ENCODE measurements at regions not wholly inside any gene's neighbourhood (a gene's known extent, or its start where the extent isn't known, plus 50 kb on each side); places are given as distances from the start of the nearest gene placed in this dataset.

DNA sequence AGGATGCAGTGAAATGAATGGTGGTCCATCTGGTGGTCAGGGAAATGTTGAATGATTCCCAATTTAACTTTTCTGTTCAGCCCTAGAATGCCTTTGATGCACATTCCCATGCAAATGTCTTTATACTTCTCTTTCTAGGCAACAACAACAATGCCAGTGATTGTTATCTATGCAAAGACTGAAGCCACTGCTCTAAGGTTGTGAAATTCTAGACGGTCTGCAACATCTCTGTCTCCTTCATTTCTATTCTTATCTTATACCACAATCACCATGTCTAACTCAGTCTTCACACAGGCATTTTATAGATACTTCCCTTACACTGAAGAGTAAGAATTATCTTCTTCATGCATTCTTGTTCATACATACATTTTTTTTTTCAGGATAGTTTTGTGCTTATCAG lies 84.5 kb downstream of the HPGD start:
- H3K23me2 ChIP-seq (ENCODE audit: insufficient read length, low read depth, low read length, poor library complexity, severe bottlenecking): no peaks in the 10 kb centered on the region
- H2AK5ac ChIP-seq (ENCODE audit: insufficient read length, low read length): no peak overlapping the region
- H3T11ph ChIP-seq (ENCODE audit: low read length): no peak overlapping the region
- no peak overlapping the region for H3K56ac ChIP-seq (ENCODE audit: insufficient read length, low read depth, low read length)
- no peak overlapping the region for H2AFZ ChIP-seq (ENCODE audit: low read length)
- no peak overlapping the region for H3K18ac ChIP-seq (ENCODE audit: insufficient read length, low read depth, low read length)
- H3K4ac ChIP-seq (ENCODE audit: low read depth, low read length): no peak overlapping the region
- H3K9ac ChIP-seq (ENCODE audit: extremely low read depth, insufficient read length, low read length): no peak overlapping the region
- no peaks in the 10 kb centered on the region for H3K79me2 ChIP-seq (ENCODE audit: insufficient read depth, low read length)
- H3K4me1 ChIP-seq (ENCODE audit: insufficient read depth, low read length): peaks cover 4% of the 10 kb centered on the region; the same call in 1 of the 2 replicates
- H3K79me1 ChIP-seq (ENCODE audit: insufficient read depth, low read depth, low read length, poor library complexity, severe bottlenecking): no peaks in the 10 kb centered on the region
- no peak overlapping the region for H4K91ac ChIP-seq (ENCODE audit: insufficient read length, low read depth, low read length)
- no peaks in the 10 kb centered on the region for H3K9me3 ChIP-seq (ENCODE audit: control insufficient read depth, low read depth, low read length)
- H2BK20ac ChIP-seq (ENCODE audit: low read depth, low read length, poor library complexity, severe bottlenecking): no peak overlapping the region
- H3K9me3 Mint-ChIP-seq: peaks cover 4 to 10% of the 10 kb centered on the region in 2 experiments; a peak in 4 of 5 replicates
- no peak overlapping the region for H2BK120ac ChIP-seq (ENCODE audit: low read depth, low read length, poor library complexity, severe bottlenecking)
- H4K20me1 ChIP-seq (ENCODE audit: control insufficient read depth, insufficient read depth, insufficient read length): no peaks in the 10 kb centered on the region
- no peaks in the 10 kb centered on the region for H3K27me3 ChIP-seq (ENCODE audit: insufficient read depth, low read length)
- TF ChIP-seq, protein P1, sequence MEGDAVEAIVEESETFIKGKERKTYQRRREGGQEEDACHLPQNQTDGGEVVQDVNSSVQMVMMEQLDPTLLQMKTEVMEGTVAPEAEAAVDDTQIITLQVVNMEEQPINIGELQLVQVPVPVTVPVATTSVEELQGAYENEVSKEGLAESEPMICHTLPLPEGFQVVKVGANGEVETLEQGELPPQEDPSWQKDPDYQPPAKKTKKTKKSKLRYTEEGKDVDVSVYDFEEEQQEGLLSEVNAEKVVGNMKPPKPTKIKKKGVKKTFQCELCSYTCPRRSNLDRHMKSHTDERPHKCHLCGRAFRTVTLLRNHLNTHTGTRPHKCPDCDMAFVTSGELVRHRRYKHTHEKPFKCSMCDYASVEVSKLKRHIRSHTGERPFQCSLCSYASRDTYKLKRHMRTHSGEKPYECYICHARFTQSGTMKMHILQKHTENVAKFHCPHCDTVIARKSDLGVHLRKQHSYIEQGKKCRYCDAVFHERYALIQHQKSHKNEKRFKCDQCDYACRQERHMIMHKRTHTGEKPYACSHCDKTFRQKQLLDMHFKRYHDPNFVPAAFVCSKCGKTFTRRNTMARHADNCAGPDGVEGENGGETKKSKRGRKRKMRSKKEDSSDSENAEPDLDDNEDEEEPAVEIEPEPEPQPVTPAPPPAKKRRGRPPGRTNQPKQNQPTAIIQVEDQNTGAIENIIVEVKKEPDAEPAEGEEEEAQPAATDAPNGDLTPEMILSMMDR (conservative IDR thresholded peaks at IDR 0.05): no peak
- no peak overlapping the region for H2BK12ac ChIP-seq (ENCODE audit: insufficient read length, low read depth, low read length)
- H3K4me2 ChIP-seq (ENCODE audit: insufficient read depth, insufficient read length, low read length): no peak overlapping the region
- H3K4me1 Mint-ChIP-seq: peaks cover 17 to 20% of the 10 kb centered on the region in 2 experiments
- H3K14ac ChIP-seq (ENCODE audit: insufficient read depth, low read length): no peak overlapping the region
- no peak overlapping the region for H2BK15ac ChIP-seq (ENCODE audit: low read depth, low read length)
- no peak for DNase-seq
- peaks cover 2% of the 10 kb centered on the region; the same call in 1 of the 2 replicates for H3K27me3 Mint-ChIP-seq (ENCODE audit: low read depth)
- WGBS (ENCODE audit: extremely low coverage, insufficient read length, low lambda C conversion rate): no CpG with 5 or more reads among the region's 1 CpG
- no peak overlapping the region for H4K8ac ChIP-seq (replicated peaks; ENCODE audit: insufficient read length, low read depth, low read length)
- H3K27ac ChIP-seq (ENCODE audit: insufficient read length, low read depth, low read length): no peak overlapping the region
- H3K36me3 Mint-ChIP-seq (ENCODE audit: insufficient read depth in 1 of 3, low read depth in 3 of 3): peaks cover 0 to 21% (median 18%) of the 10 kb centered on the region in 3 experiments; a peak in 5 of 7 replicates
- H4K5ac ChIP-seq (ENCODE audit: insufficient read length, low read depth, low read length): no peak overlapping the region
- no peak overlapping the region for H3K23ac ChIP-seq (ENCODE audit: insufficient read length, low read depth, low read length)
- H3K4me3 Mint-ChIP-seq: no peak overlapping the region
- H2BK5ac ChIP-seq (ENCODE audit: insufficient read length, low read length): no peak overlapping the region
- no peak overlapping the region for H3K27ac Mint-ChIP-seq

Data from H9 (cell line).